ENCODE measurements at regions not wholly inside any gene's neighbourhood (a gene's known extent, or its start where the extent isn't known, plus 50 kb on each side); places are given as distances from the start of the nearest gene placed in this dataset.

- ATAC-seq (ENCODE audit: low read depth), result no peak
- Histone ChIP-seq H4K20me1 (ENCODE audit: control insufficient read depth, insufficient read depth, low read length, poor library complexity, severe bottlenecking) (no peaks in the 10 kb centered on the region), H3K27ac (ENCODE audit: low read length in 2 of 2) (no peak overlapping the region), H3K27me3 (replicated peaks in 1 of 4; ENCODE audit: control extremely low read depth in 1 of 4, control insufficient read depth in 3 of 4, insufficient read depth in 4 of 4, low read length in 3 of 4) (no peaks in the 10 kb centered on the region), H3K4me3 (ENCODE audit: control extremely low read depth in 1 of 5, extremely low read depth in 1 of 5, insufficient read depth in 1 of 5, low read depth in 2 of 5, low read length in 4 of 5) (no peak overlapping the region), H3K4me1 (ENCODE audit: control insufficient read depth in 2 of 2, insufficient read depth in 2 of 2, low read length in 2 of 2) (no peaks in the 10 kb centered on the region), H3K4me2 (replicated peaks; ENCODE audit: low read depth, low read length, poor library complexity, severe bottlenecking) (no peak overlapping the region), H2AFZ (ENCODE audit: insufficient read depth, low read depth, low read length, poor library complexity, severe bottlenecking) (no peak overlapping the region), H3K36me3 (replicated peaks in 1 of 2; ENCODE audit: control extremely low read depth in 1 of 2, control insufficient read depth in 1 of 2, extremely low read depth in 1 of 2, insufficient read depth in 2 of 2, low read length in 1 of 2) (no peaks in the 10 kb centered on the region), H3K9me3 (ENCODE audit: control extremely low read depth in 1 of 3, control insufficient read depth in 2 of 3, insufficient read depth in 1 of 3, low read length in 2 of 3) (no peaks in the 10 kb centered on the region), H3K9ac (ENCODE audit: low read length) (no peak overlapping the region), H3K79me2 (ENCODE audit: control insufficient read depth, insufficient read depth, low read length) (no peaks in the 10 kb centered on the region)
- CTCF ChIA-PET, result no interaction called here
- POLR2A ChIA-PET, result no interaction called here
- intact Hi-C loops (cut with micrococcal nuclease), result no loop called here
- no peaks in the 10 kb centered on the region for H3K4me1 Mint-ChIP-seq
- DNase-seq, result no peak
- TF ChIP-seq EZH2 (IDR thresholded peaks at IDR 0.05; ENCODE audit: borderline replicate concordance, insufficient read depth, low read depth, low read length, poor library complexity, severe bottlenecking) (no peak), CTCF (IDR thresholded peaks at IDR 0.05) (no peak)
- H3K9me3 Mint-ChIP-seq (ENCODE audit: insufficient read depth), result peaks cover 7% of the 10 kb centered on the region
- no peak overlapping the region for H3K27ac Mint-ChIP-seq
- H3K27me3 Mint-ChIP-seq, result peaks cover 35% of the 10 kb centered on the region
- H3K4me3 Mint-ChIP-seq, result no peak overlapping the region
- no CpG with 5 or more reads among the region's 2 CpGs for WGBS (ENCODE audit: insufficient coverage)
Measured at GRCh38 chr10:78706256-78706655, 362.5 kb upstream of the ZMIZ1 start.

GRCh38 chr10:78706726-78707540 lies 361.8 kb upstream of the ZMIZ1 start:
- ChIA-PET POLR2A (no interaction called here), CTCF (no interaction called here)
- Mint-ChIP-seq H3K9me3 (ENCODE audit: insufficient read depth) (peaks cover 8% of the 10 kb centered on the region), H3K27me3 (peaks cover 31% of the 10 kb centered on the region), H3K27ac (no peak overlapping the region), H3K4me1 (no peaks in the 10 kb centered on the region), H3K4me3 (no peak overlapping the region)
- H2AFZ ChIP-seq (ENCODE audit: insufficient read depth, low read depth, low read length, poor library complexity, severe bottlenecking), result no peak overlapping the region
- no peaks in the 10 kb centered on the region for H3K36me3 ChIP-seq (replicated peaks in 1 of 2; ENCODE audit: control extremely low read depth in 1 of 2, control insufficient read depth in 1 of 2, extremely low read depth in 1 of 2, insufficient read depth in 2 of 2, low read length in 1 of 2)
- no peak for DNase-seq
- H3K4me1 ChIP-seq (ENCODE audit: control insufficient read depth in 2 of 2, insufficient read depth in 2 of 2, low read length in 2 of 2), result no peaks in the 10 kb centered on the region
- H4K20me1 ChIP-seq (ENCODE audit: control insufficient read depth, insufficient read depth, low read length, poor library complexity, severe bottlenecking), result no peaks in the 10 kb centered on the region
- no peak overlapping the region for H3K4me2 ChIP-seq (replicated peaks; ENCODE audit: low read depth, low read length, poor library complexity, severe bottlenecking)
- no peak overlapping the region for H3K4me3 ChIP-seq (ENCODE audit: control extremely low read depth in 1 of 5, extremely low read depth in 1 of 5, insufficient read depth in 1 of 5, low read depth in 2 of 5, low read length in 4 of 5)
- intact Hi-C loops (cut with micrococcal nuclease), result no loop called here
- ATAC-seq (ENCODE audit: low read depth), result no peak
- no peaks in the 10 kb centered on the region for H3K79me2 ChIP-seq (ENCODE audit: control insufficient read depth, insufficient read depth, low read length)
- no peaks in the 10 kb centered on the region for H3K27me3 ChIP-seq (replicated peaks in 1 of 4; ENCODE audit: control extremely low read depth in 1 of 4, control insufficient read depth in 3 of 4, insufficient read depth in 4 of 4, low read length in 3 of 4)
- no peak overlapping the region for H3K9ac ChIP-seq (ENCODE audit: low read length)
- 80% methylated on average over 2 of the region's 5 CpGs for WGBS (ENCODE audit: insufficient coverage)
- TF ChIP-seq CTCF (IDR thresholded peaks at IDR 0.05) (no peak), EZH2 (IDR thresholded peaks at IDR 0.05; ENCODE audit: borderline replicate concordance, insufficient read depth, low read depth, low read length, poor library complexity, severe bottlenecking) (no peak)
- H3K9me3 ChIP-seq (ENCODE audit: control extremely low read depth in 1 of 3, control insufficient read depth in 2 of 3, insufficient read depth in 1 of 3, low read length in 2 of 3), result no peaks in the 10 kb centered on the region
- no peak overlapping the region for H3K27ac ChIP-seq (ENCODE audit: low read length in 2 of 2)
